ENCODE measurements at regions not wholly inside any gene's neighbourhood (a gene's known extent, or its start where the extent isn't known, plus 50 kb on each side); places are given as distances from the start of the nearest gene placed in this dataset.
A peak's percentile ranks its signal among the peaks of the same experiment; 100 is the strongest.

DNA sequence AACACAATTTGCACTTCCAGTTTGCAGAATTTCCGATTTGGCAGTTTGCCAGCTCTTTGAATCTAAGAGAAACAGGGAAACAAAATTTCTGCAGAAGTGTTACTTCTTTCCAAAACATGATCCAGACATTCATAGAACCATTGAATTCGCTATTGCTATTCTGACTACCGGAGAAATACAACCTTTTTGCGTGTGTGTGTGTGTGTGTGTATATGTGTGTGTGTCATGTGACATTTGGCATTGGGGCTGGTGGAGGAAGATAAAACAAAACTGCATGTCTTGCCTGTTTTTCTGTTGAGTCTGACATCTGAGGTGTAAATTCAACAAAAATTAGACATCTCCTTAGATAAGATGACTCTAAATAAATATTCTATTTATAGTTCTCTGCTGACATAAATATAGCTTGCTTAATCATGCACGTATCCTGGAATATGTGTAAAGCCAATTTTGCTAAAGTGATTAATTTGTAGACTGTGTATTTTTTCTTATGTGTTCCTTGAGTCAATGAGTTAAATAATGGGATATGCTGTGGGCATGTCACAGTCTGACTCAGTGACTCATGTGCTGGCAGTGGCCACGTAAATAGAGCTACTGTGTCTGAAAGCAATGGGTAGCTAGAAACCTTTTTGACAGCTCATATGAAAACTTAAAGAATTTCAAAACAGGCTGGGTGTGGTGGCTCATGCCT, 98.9 kb downstream of the HPGD start:
- Histone ChIP-seq H3K9me3 (no peaks in the 10 kb centered on the region), H3K36me3 (no peaks in the 10 kb centered on the region), H3K4me1 (peaks cover 0 to 10% of the 10 kb centered on the region in 2 donors), H3K27me3 (no peaks in the 10 kb centered on the region), H3K4me3 (no peak overlapping the region), H3K27ac (no peak overlapping the region)
- intact Hi-C loops (cut with DNase I) = no loop called here
- DNase-seq = peak in 1 of 4 donors; percentile 43
- TF ChIP-seq, protein P1, sequence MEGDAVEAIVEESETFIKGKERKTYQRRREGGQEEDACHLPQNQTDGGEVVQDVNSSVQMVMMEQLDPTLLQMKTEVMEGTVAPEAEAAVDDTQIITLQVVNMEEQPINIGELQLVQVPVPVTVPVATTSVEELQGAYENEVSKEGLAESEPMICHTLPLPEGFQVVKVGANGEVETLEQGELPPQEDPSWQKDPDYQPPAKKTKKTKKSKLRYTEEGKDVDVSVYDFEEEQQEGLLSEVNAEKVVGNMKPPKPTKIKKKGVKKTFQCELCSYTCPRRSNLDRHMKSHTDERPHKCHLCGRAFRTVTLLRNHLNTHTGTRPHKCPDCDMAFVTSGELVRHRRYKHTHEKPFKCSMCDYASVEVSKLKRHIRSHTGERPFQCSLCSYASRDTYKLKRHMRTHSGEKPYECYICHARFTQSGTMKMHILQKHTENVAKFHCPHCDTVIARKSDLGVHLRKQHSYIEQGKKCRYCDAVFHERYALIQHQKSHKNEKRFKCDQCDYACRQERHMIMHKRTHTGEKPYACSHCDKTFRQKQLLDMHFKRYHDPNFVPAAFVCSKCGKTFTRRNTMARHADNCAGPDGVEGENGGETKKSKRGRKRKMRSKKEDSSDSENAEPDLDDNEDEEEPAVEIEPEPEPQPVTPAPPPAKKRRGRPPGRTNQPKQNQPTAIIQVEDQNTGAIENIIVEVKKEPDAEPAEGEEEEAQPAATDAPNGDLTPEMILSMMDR (IDR thresholded peaks at IDR 0.05) = no peak
- peak; percentile 75 for ATAC-seq

GRCh38 chr4:174422893-174423256, 99.4 kb downstream of the HPGD start:
- no peaks in the 10 kb centered on the region for H3K36me3 ChIP-seq
- no peaks in the 10 kb centered on the region for H3K9me3 ChIP-seq
- intact Hi-C loops (cut with DNase I) = no loop called here
- TF ChIP-seq, protein P1 (IDR thresholded peaks at IDR 0.05) = no peak
- no peaks in the 10 kb centered on the region for H3K27me3 ChIP-seq
- H3K4me1 ChIP-seq = peaks cover 0 to 10% of the 10 kb centered on the region in 2 donors
- H3K27ac ChIP-seq = no peak overlapping the region
- ATAC-seq (no peak), DNase-seq (no peak)
- no peak overlapping the region for H3K4me3 ChIP-seq

GRCh38 chr4:174420316-174420715, 102.0 kb downstream of the HPGD start:
- H3K4me3 ChIP-seq = no peak overlapping the region
- H3K27me3 ChIP-seq = no peaks in the 10 kb centered on the region
- intact Hi-C loops (cut with DNase I) = no loop called here
- H3K4me1 ChIP-seq = peaks cover 0 to 10% of the 10 kb centered on the region in 2 donors
- no peak for ATAC-seq
- H3K27ac ChIP-seq = no peak overlapping the region
- TF ChIP-seq, protein P1 (IDR thresholded peaks at IDR 0.05) = no peak
- no peaks in the 10 kb centered on the region for H3K9me3 ChIP-seq
- DNase-seq = no peak
- no peaks in the 10 kb centered on the region for H3K36me3 ChIP-seq

DNA sequence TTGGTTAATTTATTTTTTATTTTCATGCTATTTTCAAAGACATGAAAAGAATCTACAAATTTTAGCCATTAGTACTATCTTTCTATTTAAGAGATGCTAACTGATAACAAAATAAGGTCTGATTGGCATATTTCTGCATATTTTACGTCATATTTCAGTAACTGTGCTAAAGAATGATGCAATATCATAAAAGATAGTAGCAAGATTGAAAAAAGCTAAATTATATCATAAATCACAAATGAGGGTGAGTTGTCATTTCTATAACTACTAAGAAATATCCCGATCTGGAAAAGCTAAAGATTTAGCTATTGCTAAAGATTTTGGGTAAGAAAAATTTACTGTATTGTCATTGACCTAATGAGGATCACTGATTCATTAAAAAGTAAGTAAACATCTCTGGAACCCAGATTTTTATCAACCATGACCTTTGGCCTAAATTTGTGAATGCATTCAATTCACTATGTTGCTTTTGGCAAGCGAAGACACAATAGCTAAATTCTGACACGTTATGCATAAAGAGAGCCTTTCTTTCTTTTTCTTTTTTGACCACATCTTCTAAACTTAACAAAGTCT, 103.6 kb downstream of the HPGD start:
- DNase-seq = no peak
- Histone ChIP-seq H3K4me1 (peaks cover 0 to 10% of the 10 kb centered on the region in 2 donors), H3K4me3 (no peak overlapping the region)

More for the DNA sequence above, 103.6 kb downstream of the HPGD start:
- Histone ChIP-seq H3K27ac (no peak overlapping the region), H3K27me3 (no peaks in the 10 kb centered on the region), H3K9me3 (no peaks in the 10 kb centered on the region), H3K36me3 (no peaks in the 10 kb centered on the region)
- ATAC-seq = no peak
- TF ChIP-seq, protein P1 (IDR thresholded peaks at IDR 0.05) = no peak
- intact Hi-C loops (cut with DNase I) = no loop called here

Data from left lung (tissue), 4 donors.